NOMO-1 (cell line): ENCODE measurements at regions not wholly inside any gene's neighbourhood (a gene's known extent, or its start where the extent isn't known, plus 50 kb on each side); places are given as distances from the start of the nearest gene placed in this dataset.
"Not testable (repeated sequence)": the region's sequence is repeated elsewhere in the genome, so short reads cannot be mapped to it uniquely, and the experiment has no call there.

ENCODE experiments used
- DNase-seq, 2 experiments: peaks; one replicate each; lab custom pipeline; 2025; ENCODE audit not compliant: unreplicated experiment in 2 of 2; lab: John Stamatoyannopoulos, UW

- no peak for DNase-seq
Observed at GRCh38 chr7:15838265-15838664, 151.8 kb upstream of the MEOX2 start.

DNA sequence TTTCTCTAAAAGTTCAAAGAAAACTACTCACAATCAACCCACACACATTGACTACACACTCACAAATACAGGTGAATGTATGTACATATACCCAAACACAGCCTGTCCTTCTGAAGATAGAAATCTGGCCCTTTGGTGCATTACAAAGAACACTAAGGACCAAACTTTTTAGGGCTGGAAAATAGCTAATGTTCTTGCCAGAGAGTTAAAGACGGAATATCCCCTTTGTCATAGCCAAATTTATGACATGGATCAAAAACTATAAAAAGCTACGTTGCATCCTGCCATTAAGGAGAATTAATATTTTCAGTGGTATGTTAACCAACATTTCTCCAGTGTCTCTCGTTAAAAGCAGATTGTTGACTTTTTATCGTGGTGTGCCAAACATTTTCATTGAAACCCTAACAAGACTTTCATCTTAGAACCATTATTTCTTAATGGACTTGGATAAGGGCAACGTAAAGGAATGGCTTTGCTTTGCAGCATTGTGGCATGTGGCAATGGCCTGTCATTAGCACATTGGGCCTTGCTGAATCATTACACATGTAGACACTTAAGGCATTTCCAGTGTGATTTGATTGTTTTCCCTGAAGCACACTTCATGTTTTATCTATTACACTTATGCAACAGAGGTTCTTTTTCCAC, 150.9 kb upstream of the MEOX2 start:
- no peak for DNase-seq

DNA sequence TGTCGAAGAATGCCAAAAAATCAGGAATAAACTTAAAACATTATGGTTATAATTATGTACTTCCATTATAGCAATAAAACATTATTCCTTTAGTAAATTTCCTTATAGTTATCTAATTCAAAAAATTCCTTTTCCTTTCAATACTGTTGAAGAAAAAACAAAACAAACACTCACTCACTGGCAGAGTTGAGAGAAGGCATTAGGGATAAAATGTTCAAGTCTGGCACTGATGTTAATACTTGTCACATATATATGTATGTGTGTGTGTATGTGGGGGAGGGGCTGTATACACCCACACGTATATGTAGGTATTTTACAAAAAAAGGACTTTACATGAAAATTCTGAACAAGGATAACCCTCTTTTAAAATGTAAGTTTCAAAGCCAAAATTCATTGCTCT, 150.2 kb upstream of the MEOX2 start:
- DNase-seq = no peak

DNA sequence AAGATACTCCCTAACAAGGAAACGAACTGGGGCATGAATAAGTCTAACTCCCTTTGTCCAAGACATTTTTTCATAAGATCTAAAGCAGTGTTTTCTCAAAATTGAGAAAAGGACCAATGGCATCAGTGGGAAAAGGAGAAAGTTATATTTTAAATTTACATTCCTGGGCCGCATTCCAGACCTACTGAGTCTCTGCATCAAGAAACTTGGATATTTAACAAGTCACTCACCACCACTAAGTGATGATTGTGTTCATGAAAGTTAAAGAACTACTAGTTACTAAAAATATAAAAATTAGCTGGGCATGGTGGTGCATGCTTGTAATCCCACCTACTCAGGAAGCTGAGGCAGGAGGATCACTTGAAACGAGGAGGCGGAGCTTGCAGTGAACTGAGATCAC, 149.6 kb upstream of the MEOX2 start:
- no peak for DNase-seq

- DNase-seq = no peak
Observed at GRCh38 chr7:15834446-15834845, 148.0 kb upstream of the MEOX2 start.

- DNase-seq = no peak
Observed at GRCh38 chr7:15832996-15833395, 146.5 kb upstream of the MEOX2 start.

- DNase-seq = no peak
Observed at GRCh38 chr7:15831606-15832005, 145.1 kb upstream of the MEOX2 start.

DNA sequence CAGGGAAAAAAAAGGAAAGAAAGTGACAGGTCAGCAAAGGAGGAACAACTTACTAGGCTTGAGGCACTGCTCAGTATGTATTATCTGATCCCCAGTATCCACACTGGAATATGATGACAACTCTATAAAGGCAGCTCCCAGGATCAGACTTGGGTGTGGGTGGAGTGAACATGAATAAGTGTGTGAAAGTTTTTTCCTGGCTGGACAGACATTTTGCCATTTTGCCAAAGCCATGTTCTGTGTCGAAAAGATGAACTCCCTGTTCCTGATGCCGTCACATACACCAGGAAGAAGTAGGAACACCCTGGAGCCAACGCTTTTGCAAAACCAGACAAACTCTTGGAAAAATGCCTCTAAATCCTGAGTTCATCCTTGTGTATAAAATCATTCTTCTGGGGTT, 143.2 kb upstream of the MEOX2 start:
- DNase-seq = no peak

DNA sequence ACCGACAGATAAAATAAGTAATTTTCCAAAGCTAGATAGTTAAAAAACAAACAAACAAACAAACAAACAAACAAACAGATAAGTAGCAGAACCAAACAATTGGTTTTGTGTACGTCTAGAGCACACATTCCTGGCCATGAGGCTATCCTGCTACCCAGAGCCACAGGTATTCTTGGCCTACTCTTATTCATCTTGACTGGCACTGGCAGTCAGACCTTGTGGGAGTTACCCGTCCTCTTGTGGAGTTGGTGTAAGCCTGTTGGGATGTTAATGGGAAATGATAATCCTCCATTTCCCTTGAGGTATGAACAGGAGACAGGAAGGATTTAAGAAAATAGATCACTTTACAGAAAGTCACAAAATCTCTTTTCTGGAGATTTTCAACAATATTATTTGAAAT, 142.4 kb upstream of the MEOX2 start:
- DNase-seq = no peak

DNA sequence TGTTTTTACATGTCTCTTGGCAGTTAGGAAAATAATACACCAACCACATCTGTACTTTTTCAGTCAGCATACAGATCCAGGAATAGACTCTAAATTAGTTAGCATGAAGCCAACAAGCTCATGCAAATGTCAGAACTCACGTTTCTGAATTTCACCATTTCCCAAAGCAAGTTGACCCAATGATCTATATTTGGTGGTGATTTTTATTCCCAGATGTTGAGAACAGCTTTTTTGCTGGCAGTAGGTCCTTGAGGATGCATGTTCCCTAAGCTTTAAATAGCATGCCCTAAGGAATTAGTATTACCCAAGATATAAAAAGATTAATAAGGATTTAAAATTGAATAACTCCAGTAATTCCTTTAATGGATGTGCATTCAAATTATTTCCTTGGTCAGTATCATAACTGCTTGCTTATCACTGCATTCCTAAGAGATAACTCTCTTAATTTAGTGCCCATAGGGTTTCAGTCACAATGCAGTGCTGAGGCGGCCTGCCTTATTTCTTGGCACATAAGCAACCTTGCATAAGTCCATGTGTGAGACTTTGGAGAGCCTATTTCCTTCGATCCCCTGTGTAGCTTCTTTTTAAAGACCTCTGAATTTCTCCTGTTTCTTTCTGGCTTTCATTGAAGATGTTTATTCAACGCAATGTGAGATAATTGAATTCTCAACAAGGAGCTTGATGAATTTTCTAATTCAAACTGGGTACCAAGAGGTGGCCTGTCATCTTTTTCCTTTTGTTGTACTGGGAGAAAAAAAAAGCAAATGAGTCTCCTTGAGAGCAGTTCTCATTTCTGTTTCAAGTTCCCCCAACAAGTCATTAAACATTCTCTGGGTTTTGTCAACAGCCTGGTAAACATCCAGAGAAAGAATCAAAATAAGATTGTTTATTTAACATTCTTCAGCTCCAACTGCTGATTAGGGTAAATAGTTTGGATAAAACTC, 135.3 kb upstream of the MEOX2 start:
- DNase-seq = no peak

- peak; percentile 41 to 89 for DNase-seq
Observed at GRCh38 chr7:15820319-15820718, 133.8 kb upstream of the MEOX2 start.

GRCh38 chr7:15816835-15817426, 130.4 kb upstream of the MEOX2 start:
- no peak for DNase-seq

GRCh38 chr7:15813448-15813847, 127.0 kb upstream of the MEOX2 start:
- no peak for DNase-seq

DNA sequence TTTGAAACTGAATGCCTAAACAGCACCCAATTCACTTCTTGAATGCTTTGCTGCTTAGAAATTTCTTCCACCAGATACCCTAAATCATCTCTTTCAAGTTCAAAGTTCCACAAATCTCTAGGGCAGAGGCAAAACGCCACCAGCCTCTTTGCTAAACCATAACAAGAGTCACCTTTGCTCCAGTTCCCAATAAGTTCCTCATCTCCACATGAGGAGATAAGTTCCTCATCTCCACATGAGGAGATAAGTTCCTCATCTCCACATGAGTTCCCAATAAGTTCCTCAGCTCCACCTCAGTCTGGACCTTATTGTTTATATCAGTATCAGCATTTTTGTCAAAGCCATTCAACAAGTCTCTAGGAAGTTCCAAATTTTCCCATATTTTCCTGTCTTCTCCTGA, 123.9 kb upstream of the MEOX2 start:
- DNase-seq = not testable (repeated sequence)

GRCh38 chr7:15809936-15810335, 123.5 kb upstream of the MEOX2 start:
- DNase-seq = not testable (repeated sequence)

GRCh38 chr7:15805891-15806290, 119.4 kb upstream of the MEOX2 start:
- no peak for DNase-seq

- DNase-seq = no peak
Observed at GRCh38 chr7:15802425-15802824, 115.9 kb upstream of the MEOX2 start.

- DNase-seq = no peak
Observed at GRCh38 chr7:15801551-15801950, 115.1 kb upstream of the MEOX2 start.

GRCh38 chr7:15801041-15801440, 114.6 kb upstream of the MEOX2 start:
- DNase-seq = no peak

- DNase-seq = no peak
Observed at GRCh38 chr7:15798081-15798480, 111.6 kb upstream of the MEOX2 start.

DNA sequence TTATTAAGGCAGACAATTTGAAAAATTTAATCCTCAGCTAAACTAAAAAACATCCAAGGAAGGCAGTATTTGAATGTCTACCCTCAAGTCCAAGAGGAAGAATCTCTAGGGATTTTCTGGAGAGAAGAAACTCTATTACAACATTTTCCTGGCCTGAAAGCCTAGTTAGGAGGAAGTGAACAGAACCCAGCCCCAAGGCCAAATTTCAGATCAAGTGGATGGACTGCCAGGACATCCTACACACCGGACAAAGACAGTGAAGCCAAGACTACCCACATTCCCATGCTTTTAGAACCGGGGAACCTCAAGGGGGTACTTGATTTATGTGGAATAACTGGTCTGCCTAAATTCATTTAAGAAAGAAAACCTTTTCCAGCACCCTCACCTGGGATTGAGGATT, 108.9 kb upstream of the MEOX2 start:
- no peak for DNase-seq

DNA sequence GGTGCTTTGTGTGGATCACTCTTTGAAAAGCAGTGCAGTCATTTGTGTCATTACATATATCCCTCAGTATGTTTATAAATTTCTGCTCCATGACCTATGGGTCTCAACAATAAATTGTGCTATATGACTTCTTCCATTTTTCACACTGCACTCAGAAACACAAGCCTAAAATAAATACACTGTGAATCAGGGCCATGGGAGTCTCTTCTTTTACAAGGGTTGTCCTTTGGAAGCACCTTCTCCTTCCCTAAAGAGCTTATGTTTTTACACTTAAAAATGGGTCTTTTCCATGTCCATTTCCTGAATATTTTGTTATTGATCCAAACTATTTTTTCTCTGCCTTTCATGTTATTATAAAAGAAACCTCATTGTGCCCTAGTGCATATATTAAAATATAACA, 108.3 kb upstream of the MEOX2 start:
- DNase-seq = no peak
